K562 (cell line): ENCODE measurements at regions not wholly inside any gene's neighbourhood (a gene's known extent, or its start where the extent isn't known, plus 50 kb on each side); places are given as distances from the start of the nearest gene placed in this dataset.

Source experiments
- ATAC-seq: fragments of 200-7000 bp; cut with Tn5 transposase; 3 replicates; pipeline ENCODE4 v1.9.1; 2020; ENCODE audit warnings: moderate library complexity
- BruUV-seq: library from RNA; stranded (reverse); fragments of 400-500 nt; replicated peaks from 2 replicates; lab custom pipeline; 2021; lab: Mats Ljungman, UMichigan
- CTCF ChIA-PET: fragments of 300-600 bp; formaldehyde crosslinking; extraction: SDS; loops from one replicate; lab custom pipeline; 2021; ENCODE audit warnings: low intra/inter-chr PET ratio; lab: Yijun Ruan, JAX
- POLR2A ChIA-PET: fragments of 300-600, 350-650 bp; sonication (Branson Sonifier 250); formaldehyde crosslinking; extraction: SDS; loops from one replicate; lab custom pipeline; 2021; ENCODE audit warnings: antibody characterized with exemption, inconsistent platforms; lab: Yijun Ruan, JAX
- DNase-seq, 4 experiments: peaks; one replicate each; pipeline versions ENCODE4 v3.0.0 to v3.0.0-alpha.2; 2011 to 2018; ENCODE audit warnings: low spot score in 3 of 4, mixed read lengths in 3 of 4; ENCODE audit errors: extremely low read depth in 1 of 4
- FAIRE-seq: peaks from 2 replicates; lab custom pipeline; 2011; peaks lifted over from hg19 to GRCh38; lab: Jason Lieb, UNC
- H2AFZ ChIP-seq: 2 replicates; pipeline ENCODE4 v1.6.0; 2011; ENCODE audit warnings: low read depth, low read length, control low read depth, inconsistent platforms
- H3K27ac ChIP-seq: fragments of 200-600 bp; 3 replicates; pipeline ENCODE4 v1.8.0; 2011; ENCODE audit warnings: low read depth, mild to moderate bottlenecking, control low read depth, inconsistent platforms, low read length, moderate library complexity, mixed read lengths; ENCODE audit errors: extremely low read depth
- H3K27me3 ChIP-seq, 2 experiments: fragments of 300-600 bp in 1 of 2; 2 replicates in 1 of 2; 3 replicates in 1 of 2; pipeline versions ENCODE4 v1.6.0 to v1.8.0; 2011; ENCODE audit warnings: inconsistent platforms in 2 of 2, low read length in 2 of 2, mild to moderate bottlenecking in 1 of 2, mixed read lengths in 1 of 2, moderate library complexity in 1 of 2; ENCODE audit not compliant: control insufficient read depth in 2 of 2, insufficient read depth in 2 of 2
- H3K36me3 ChIP-seq: fragments of 300-600 bp; 3 replicates; pipeline ENCODE4 v1.8.0; 2011; ENCODE audit warnings: mild to moderate bottlenecking, low read length, inconsistent platforms; ENCODE audit not compliant: control insufficient read depth, insufficient read depth
- H3K4me1 ChIP-seq, 2 experiments: fragments of 200-600 bp in 1 of 2; replicated peaks in 1 of 2; 2 replicates in 1 of 2; 3 replicates in 1 of 2; pipeline versions ENCODE4 v1.5.1 to v1.8.0; 2011; ENCODE audit warnings: inconsistent platforms in 2 of 2, low read length in 2 of 2, mild to moderate bottlenecking in 1 of 2, mixed read lengths in 1 of 2, moderate library complexity in 1 of 2; ENCODE audit not compliant: control insufficient read depth in 2 of 2, insufficient read depth in 2 of 2
- H3K4me2 ChIP-seq: 2 replicates; pipeline ENCODE4 v1.6.1; 2011; ENCODE audit warnings: low read length, control low read depth, inconsistent platforms, mixed read lengths; ENCODE audit not compliant: insufficient read depth
- H3K4me3 ChIP-seq: fragments of 200-600 bp; sonication (generic), shearing (Covaris generic); 2 replicates; pipeline ENCODE4 v1.5.1; 2016; ENCODE audit warnings: control low read depth, inconsistent platforms
- H3K79me2 ChIP-seq: fragments of 200-600 bp; 3 replicates; pipeline ENCODE4 v1.8.0; 2011; ENCODE audit warnings: low read length, inconsistent platforms; ENCODE audit not compliant: control insufficient read depth, insufficient read depth
- H3K9ac ChIP-seq, 2 experiments: 2 replicates each; pipeline versions ENCODE4 v1.6.0 to v1.6.1; 2011; ENCODE audit warnings: low read depth in 2 of 2, low read length in 2 of 2, control low read depth in 1 of 2, inconsistent platforms in 1 of 2, mild to moderate bottlenecking in 1 of 2, mixed read lengths in 1 of 2; ENCODE audit not compliant: insufficient read depth in 1 of 2
- H3K9me1 ChIP-seq: one replicate; pipeline ENCODE4 v1.6.0; 2011; ENCODE audit warnings: inconsistent platforms, mild to moderate bottlenecking, low read length, moderate library complexity; ENCODE audit not compliant: control insufficient read depth, insufficient read depth
- H3K9me3 ChIP-seq: replicated peaks from 2 replicates; pipeline ENCODE4 v1.5.1; 2011; ENCODE audit warnings: low read depth, low read length, inconsistent platforms; ENCODE audit not compliant: control insufficient read depth, insufficient read depth
- H4K20me1 ChIP-seq: replicated peaks from 2 replicates; pipeline ENCODE4 v1.6.1; 2011; ENCODE audit warnings: low read length, inconsistent platforms, mixed read lengths; ENCODE audit not compliant: control insufficient read depth, insufficient read depth
- BRD4 ChIP-seq: fragments of 200-600 bp; sonication (generic); IDR thresholded peaks from 2 replicates; pipeline ENCODE4 v1.6.1; 2017; ENCODE audit warnings: inconsistent platforms
- ELF2 ChIP-seq: fragments of 250-450 bp; sonication (Bioruptor Pico); IDR thresholded peaks from 2 replicates; pipeline ENCODE4 v1.5.0; 2021; ENCODE audit warnings: mild to moderate bottlenecking
- HDAC8 ChIP-seq: fragments of 450-650 bp; IDR thresholded peaks from 2 replicates; pipeline ENCODE4 v1.6.1; 2016; ENCODE audit warnings: mild to moderate bottlenecking, missing genetic modification characterization, moderate library complexity, missing compliant biosample characterization
- IFI16 ChIP-seq: fragments of 250-450 bp; sonication (Bioruptor Pico); IDR thresholded peaks from 2 replicates; pipeline ENCODE4 v2.1.2; 2022; ENCODE audit warnings: mild to moderate bottlenecking, inconsistent platforms
- KLF13 ChIP-seq: fragments of 450-650 bp; IDR thresholded peaks from 2 replicates; pipeline ENCODE4 v1.6.1; 2016; ENCODE audit warnings: missing genetic modification characterization, low read depth, mild to moderate bottlenecking, missing compliant biosample characterization, moderate library complexity, borderline replicate concordance
- KLF6 ChIP-seq: fragments of 250-450 bp; sonication (Bioruptor Pico); IDR thresholded peaks from 2 replicates; pipeline ENCODE4 v1.4.0; 2020; ENCODE audit warnings: mild to moderate bottlenecking, moderate library complexity, borderline replicate concordance
- NR2C2 ChIP-seq, 2 experiments: fragments of 200-800 bp in 1 of 2; sonication (Bioruptor generic) in 1 of 2; sonication (generic) in 1 of 2; formaldehyde crosslinking in 1 of 2; IDR thresholded peaks; 2 replicates each; pipeline versions ENCODE4 v1.6.1 to v1.8.0; 2016 to 2022; ENCODE audit warnings: mild to moderate bottlenecking in 1 of 2, missing compliant biosample characterization in 1 of 2, missing genetic modification characterization in 1 of 2, missing genetic modification reagents in 1 of 2
- RAD51 ChIP-seq: fragments of 450-650 bp; IDR thresholded peaks from 2 replicates; pipeline ENCODE4 v1.7.1; 2016; ENCODE audit warnings: low read depth, mild to moderate bottlenecking, borderline replicate concordance
- TRIM25 ChIP-seq: fragments of 450-650 bp; IDR thresholded peaks from 2 replicates; pipeline ENCODE4 v1.7.0; 2016; ENCODE audit warnings: borderline replicate concordance
- ZEB2 ChIP-seq: fragments of 450-650 bp; IDR thresholded peaks from 2 replicates; pipeline ENCODE4 v1.6.1; 2016
- ZFP30 ChIP-seq: fragments of 250-450 bp; sonication (Bioruptor Pico); IDR thresholded peaks from 2 replicates; pipeline ENCODE4 v1.8.0; 2022; ENCODE audit warnings: moderate library complexity, mild to moderate bottlenecking, inconsistent platforms, borderline replicate concordance
- ZSCAN32 ChIP-seq: fragments of 450-650 bp; formaldehyde crosslinking; IDR thresholded peaks from 2 replicates; pipeline ENCODE4 v1.4.0; 2020; ENCODE audit warnings: mild to moderate bottlenecking, moderate library complexity
- WGBS: fragments of 100-300 bp; shearing (Covaris generic); methylation state at CpG from one replicate; pipeline ENCODE4 v1.1.6; 2016; ENCODE audit warnings: low coverage, mixed read lengths; ENCODE audit not compliant: insufficient coverage; ENCODE audit errors: missing lambda C conversion rate; 5-methylcytosine and 5-hydroxymethylcytosine counted together
- in situ Hi-C: fragments of 300-500 bp; cut with MboI; formaldehyde crosslinking; loops from 4 replicates; pipeline ENCODE4 v1.15.0; 2018; ENCODE audit warnings: inconsistent platforms, mixed read lengths
- intact Hi-C: fragments of 100-400 bp; cut with micrococcal nuclease; formaldehyde crosslinking; loops from 2 replicates; pipeline ENCODE4 v1.14.2; 2022
- TF ChIP-seq, protein P1 (sequence below): fragments of 200-800 bp; sonication (Bioruptor generic); IDR thresholded peaks from 2 replicates; pipeline ENCODE4 v1.6.1; 2017; ENCODE audit warnings: missing genetic modification characterization, missing compliant biosample characterization

DNA sequence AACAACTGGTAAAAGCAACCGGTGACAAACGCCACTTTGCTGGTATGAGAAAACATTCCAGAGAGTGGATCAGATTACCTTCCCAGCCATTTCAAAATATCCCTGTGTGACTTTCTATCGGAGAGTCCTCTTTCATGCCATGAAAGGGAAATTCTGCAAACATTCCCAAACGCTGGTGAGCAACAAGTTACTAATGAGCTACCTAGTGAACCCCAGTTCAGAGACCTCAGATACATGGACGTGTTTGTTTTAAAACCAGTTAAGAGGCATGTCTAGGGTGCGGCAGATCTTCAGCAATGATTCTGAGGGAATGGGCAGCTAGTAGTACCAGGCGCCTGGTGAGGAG, 418.2 kb upstream of the NR2F2 start:
- intact Hi-C loops (no loop called here), in situ Hi-C loops (no loop called here)
- ATAC-seq (no peak), DNase-seq (no peak), FAIRE-seq (no peak)
- H3K9ac ChIP-seq: no peak overlapping the region
- no peaks in the 10 kb centered on the region for H4K20me1 ChIP-seq
- CTCF ChIA-PET: no interaction called here
- POLR2A ChIA-PET: interaction anchor here (1.1 to 1.2 kb wide), 2 partner anchors 10 to 20 kb away, joined by 3 to 4 read pairs; no protein-coding TSS in a partner anchor
- no peaks in the 10 kb centered on the region for H3K79me2 ChIP-seq
- no peak overlapping the region for H3K4me2 ChIP-seq
- 71% methylated on average over 7 of the region's 7 CpGs for WGBS
- no peak overlapping the region for H3K27ac ChIP-seq
- H2AFZ ChIP-seq: peak overlapping the region; percentile 38; the same call in 1 of the 2 replicates
- BruUV-seq: no TSS peak
- no peaks in the 10 kb centered on the region for H3K36me3 ChIP-seq
- no peaks in the 10 kb centered on the region for H3K9me1 ChIP-seq
- H3K9me3 ChIP-seq: no peaks in the 10 kb centered on the region
- no peak overlapping the region for H3K4me3 ChIP-seq
- TF ChIP-seq ZFP30 (no peak), RAD51 (no peak), NR2C2 (CRISPR knock-in tag; IDR thresholded peaks at IDR 0.05) (no peak), NR2C2 (tag; IDR thresholded peaks at IDR 0.05) (no peak), HDAC8 (no peak), TRIM25 (no peak), KLF13 (tag) (no peak), KLF6 (CRISPR knock-in tag) (no peak), ELF2 (CRISPR knock-in tag) (no peak), ZEB2 (no peak), IFI16 (no peak), ZSCAN32 (no peak), BRD4 (no peak)
- TF ChIP-seq, protein P1, sequence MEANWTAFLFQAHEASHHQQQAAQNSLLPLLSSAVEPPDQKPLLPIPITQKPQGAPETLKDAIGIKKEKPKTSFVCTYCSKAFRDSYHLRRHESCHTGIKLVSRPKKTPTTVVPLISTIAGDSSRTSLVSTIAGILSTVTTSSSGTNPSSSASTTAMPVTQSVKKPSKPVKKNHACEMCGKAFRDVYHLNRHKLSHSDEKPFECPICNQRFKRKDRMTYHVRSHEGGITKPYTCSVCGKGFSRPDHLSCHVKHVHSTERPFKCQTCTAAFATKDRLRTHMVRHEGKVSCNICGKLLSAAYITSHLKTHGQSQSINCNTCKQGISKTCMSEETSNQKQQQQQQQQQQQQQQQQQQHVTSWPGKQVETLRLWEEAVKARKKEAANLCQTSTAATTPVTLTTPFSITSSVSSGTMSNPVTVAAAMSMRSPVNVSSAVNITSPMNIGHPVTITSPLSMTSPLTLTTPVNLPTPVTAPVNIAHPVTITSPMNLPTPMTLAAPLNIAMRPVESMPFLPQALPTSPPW (CRISPR knock-in tag): no peak
- TF ChIP-seq, all 486 proteins: peak for 0
- H3K4me1 ChIP-seq: 0 out of 5 replicates have a peak, but pooled peaks cover 0 to 3% of the 10 kb centered on the region in 2 experiments
- no peaks in the 10 kb centered on the region for H3K27me3 ChIP-seq
